ENCODE measurements at regions not wholly inside any gene's neighbourhood (a gene's known extent, or its start where the extent isn't known, plus 50 kb on each side); places are given as distances from the start of the nearest gene placed in this dataset.
A peak's percentile ranks its signal among the peaks of the same experiment; 100 is the strongest.

DNA sequence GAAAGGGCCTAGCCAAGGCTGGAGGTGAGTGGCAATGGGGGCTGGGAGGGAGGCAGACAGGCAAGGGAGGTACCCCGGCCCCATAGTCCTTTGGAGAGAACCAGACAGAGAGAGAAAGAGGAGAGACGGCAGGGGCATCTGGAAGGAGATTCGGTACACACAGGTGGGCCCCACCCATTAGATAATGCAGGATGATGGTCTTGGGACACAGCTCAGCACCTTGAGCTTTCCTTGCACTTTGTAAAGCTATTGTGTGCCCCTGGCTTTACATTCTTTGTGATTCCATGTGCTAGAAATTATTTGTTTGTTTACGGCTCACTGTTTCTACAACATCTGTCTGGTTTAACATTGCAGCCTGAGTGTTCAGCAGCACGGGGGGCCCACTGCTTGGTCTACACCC, 83.1 kb downstream of the CTAGE1 start:
- CTCF ChIA-PET, result no interaction called here
- TF ChIP-seq, protein P1, sequence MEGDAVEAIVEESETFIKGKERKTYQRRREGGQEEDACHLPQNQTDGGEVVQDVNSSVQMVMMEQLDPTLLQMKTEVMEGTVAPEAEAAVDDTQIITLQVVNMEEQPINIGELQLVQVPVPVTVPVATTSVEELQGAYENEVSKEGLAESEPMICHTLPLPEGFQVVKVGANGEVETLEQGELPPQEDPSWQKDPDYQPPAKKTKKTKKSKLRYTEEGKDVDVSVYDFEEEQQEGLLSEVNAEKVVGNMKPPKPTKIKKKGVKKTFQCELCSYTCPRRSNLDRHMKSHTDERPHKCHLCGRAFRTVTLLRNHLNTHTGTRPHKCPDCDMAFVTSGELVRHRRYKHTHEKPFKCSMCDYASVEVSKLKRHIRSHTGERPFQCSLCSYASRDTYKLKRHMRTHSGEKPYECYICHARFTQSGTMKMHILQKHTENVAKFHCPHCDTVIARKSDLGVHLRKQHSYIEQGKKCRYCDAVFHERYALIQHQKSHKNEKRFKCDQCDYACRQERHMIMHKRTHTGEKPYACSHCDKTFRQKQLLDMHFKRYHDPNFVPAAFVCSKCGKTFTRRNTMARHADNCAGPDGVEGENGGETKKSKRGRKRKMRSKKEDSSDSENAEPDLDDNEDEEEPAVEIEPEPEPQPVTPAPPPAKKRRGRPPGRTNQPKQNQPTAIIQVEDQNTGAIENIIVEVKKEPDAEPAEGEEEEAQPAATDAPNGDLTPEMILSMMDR (IDR thresholded peaks at IDR 0.05; ENCODE audit: unreplicated experiment), result no peak
- BruUV-seq (replicated peaks), result no TSS peak
- Mint-ChIP-seq H3K9me3 (ENCODE audit: low read depth, unreplicated experiment) (peaks cover 2% of the 10 kb centered on the region), H3K27me3 (ENCODE audit: unreplicated experiment) (no peaks in the 10 kb centered on the region), H3K36me3 (ENCODE audit: insufficient read depth, unreplicated experiment) (no peaks in the 10 kb centered on the region), H3K4me1 (ENCODE audit: low read depth, unreplicated experiment) (peaks cover 54% of the 10 kb centered on the region), H3K27ac (ENCODE audit: unreplicated experiment) (no peak overlapping the region), H3K4me3 (ENCODE audit: low read depth, unreplicated experiment) (peak overlapping the region; percentile 25)
- DNase-seq, result no peak
- intact Hi-C loops (cut with micrococcal nuclease; ENCODE audit: unreplicated experiment), result no loop called here

DNA sequence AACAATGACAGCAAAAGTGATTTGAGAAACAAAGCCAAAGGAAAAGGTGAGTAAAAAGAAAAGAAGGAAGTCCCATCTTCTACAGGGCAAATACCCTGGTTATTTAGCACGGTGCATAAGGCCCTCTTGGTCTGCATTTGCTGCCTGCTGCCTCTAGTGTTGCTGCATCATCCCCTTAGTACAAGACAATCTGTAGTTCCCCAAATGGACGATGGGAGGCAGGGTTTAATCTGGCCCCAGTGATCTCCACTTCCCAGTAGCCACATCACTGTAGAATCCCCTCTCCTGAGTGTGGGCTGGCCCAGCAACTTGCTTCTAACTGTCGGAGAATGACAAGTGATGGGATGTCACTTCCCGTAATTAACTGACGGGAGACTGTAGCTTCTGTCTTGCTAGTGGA, 85.1 kb downstream of the CTAGE1 start:
- DNase-seq, result no peak
- no TSS peak for BruUV-seq (replicated peaks)
- no peaks in the 10 kb centered on the region for H3K36me3 Mint-ChIP-seq (ENCODE audit: insufficient read depth, unreplicated experiment)
- H3K27ac Mint-ChIP-seq (ENCODE audit: unreplicated experiment), result no peak overlapping the region
- CTCF ChIA-PET, result interaction anchor here (0.6 kb wide), 1 partner anchor 8 kb away, joined by 3 read pairs; no protein-coding TSS in a partner anchor
- intact Hi-C loops (cut with micrococcal nuclease; ENCODE audit: unreplicated experiment), result no loop called here
- H3K27me3 Mint-ChIP-seq (ENCODE audit: unreplicated experiment), result no peaks in the 10 kb centered on the region
- TF ChIP-seq, protein P1 (IDR thresholded peaks at IDR 0.05; ENCODE audit: unreplicated experiment), result no peak
- no peak overlapping the region for H3K4me3 Mint-ChIP-seq (ENCODE audit: low read depth, unreplicated experiment)
- H3K4me1 Mint-ChIP-seq (ENCODE audit: low read depth, unreplicated experiment), result peaks cover 37% of the 10 kb centered on the region
- peaks cover 9% of the 10 kb centered on the region for H3K9me3 Mint-ChIP-seq (ENCODE audit: low read depth, unreplicated experiment)

DNA sequence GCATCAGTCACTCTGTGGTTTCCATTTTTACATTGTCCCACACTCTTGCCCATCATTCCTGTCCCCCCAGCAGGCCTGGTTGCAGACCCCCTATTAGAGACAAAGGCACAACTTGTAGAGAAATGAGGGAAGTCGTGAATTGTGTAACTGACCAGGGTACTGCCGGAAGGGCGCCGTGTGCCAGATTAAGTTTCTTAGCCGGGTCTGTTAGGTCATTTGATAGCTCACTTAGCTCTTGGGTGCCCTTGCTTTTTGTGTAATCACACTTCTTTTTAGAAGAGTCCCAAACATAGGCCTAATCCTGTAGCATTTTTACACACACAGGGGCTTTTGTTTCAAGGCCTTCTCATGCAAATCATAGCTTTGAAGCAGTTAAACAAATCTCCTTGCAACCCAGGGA, 87.2 kb downstream of the CTAGE1 start:
- CTCF ChIA-PET, result interaction anchor here (0.7 kb wide), 1 partner anchor 50 kb away, joined by 6 read pairs; no protein-coding TSS in a partner anchor
- no TSS peak for BruUV-seq (replicated peaks)
- H3K27me3 Mint-ChIP-seq (ENCODE audit: unreplicated experiment), result no peaks in the 10 kb centered on the region
- no peaks in the 10 kb centered on the region for H3K36me3 Mint-ChIP-seq (ENCODE audit: insufficient read depth, unreplicated experiment)
- H3K9me3 Mint-ChIP-seq (ENCODE audit: low read depth, unreplicated experiment), result peaks cover 9% of the 10 kb centered on the region
- H3K27ac Mint-ChIP-seq (ENCODE audit: unreplicated experiment), result no peak overlapping the region
- H3K4me3 Mint-ChIP-seq (ENCODE audit: low read depth, unreplicated experiment), result no peak overlapping the region
- TF ChIP-seq, protein P1 (IDR thresholded peaks at IDR 0.05; ENCODE audit: unreplicated experiment), result no peak
- H3K4me1 Mint-ChIP-seq (ENCODE audit: low read depth, unreplicated experiment), result peaks cover 16% of the 10 kb centered on the region
- DNase-seq, result no peak
- intact Hi-C loops (cut with micrococcal nuclease; ENCODE audit: unreplicated experiment), result no loop called here

DNA sequence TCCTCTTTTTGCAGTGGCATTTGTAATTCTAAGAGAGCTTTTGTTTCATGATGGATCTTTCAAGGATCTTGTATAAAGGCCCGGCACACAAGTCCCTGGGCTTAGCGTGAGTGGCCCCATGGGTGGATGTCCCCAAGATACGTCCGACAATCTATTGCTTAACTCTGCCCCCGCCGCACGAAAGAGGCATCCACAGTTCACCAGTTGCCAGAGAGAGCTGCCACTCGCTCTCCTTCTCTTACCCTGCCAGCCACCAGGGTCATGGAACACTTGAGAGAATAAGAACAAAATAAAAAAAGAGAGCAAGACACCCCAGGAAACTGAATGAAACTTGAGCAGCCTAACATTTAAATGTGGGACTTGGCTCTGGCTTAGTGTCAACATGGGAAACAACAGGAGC, 92.3 kb downstream of the CTAGE1 start:
- no peak overlapping the region for H3K4me3 Mint-ChIP-seq (ENCODE audit: low read depth, unreplicated experiment)
- no peaks in the 10 kb centered on the region for H3K4me1 Mint-ChIP-seq (ENCODE audit: low read depth, unreplicated experiment)
- intact Hi-C loops (cut with micrococcal nuclease; ENCODE audit: unreplicated experiment), result no loop called here
- no peak for DNase-seq
- TF ChIP-seq, protein P1 (IDR thresholded peaks at IDR 0.05; ENCODE audit: unreplicated experiment), result no peak
- CTCF ChIA-PET, result no interaction called here
- peaks cover 6% of the 10 kb centered on the region for H3K9me3 Mint-ChIP-seq (ENCODE audit: low read depth, unreplicated experiment)
- BruUV-seq (replicated peaks), result no TSS peak
- H3K36me3 Mint-ChIP-seq (ENCODE audit: insufficient read depth, unreplicated experiment), result no peaks in the 10 kb centered on the region
- no peaks in the 10 kb centered on the region for H3K27me3 Mint-ChIP-seq (ENCODE audit: unreplicated experiment)
- H3K27ac Mint-ChIP-seq (ENCODE audit: unreplicated experiment), result no peak overlapping the region

Data from Calu3 (cell line).